Spleen (tissue), 7 donors: ENCODE measurements at regions not wholly inside any gene's neighbourhood (a gene's known extent, or its start where the extent isn't known, plus 50 kb on each side); places are given as distances from the start of the nearest gene placed in this dataset.

ENCODE experiments used
- POLR2A ChIP-seq, 3 donors: fragments of 450-650 bp; IDR thresholded peaks; one replicate each; pipeline ENCODE4 v1.5.1; 2017; ENCODE audit warnings: antibody characterized with exemption in 3 of 3, mild to moderate bottlenecking in 1 of 3
- POLR2AphosphoS5 ChIP-seq, 3 donors: sonication (generic); formaldehyde crosslinking; IDR thresholded peaks; one replicate each; pipeline ENCODE4 v1.5.1; 2017; ENCODE audit warnings: antibody characterized with exemption in 3 of 3
- TF ChIP-seq, protein P1 (sequence below), 11 experiments: fragments of 200-600 bp in 7 of 11; fragments of 450-650 bp in 4 of 11; sonication (generic) in 4 of 11; IDR thresholded peaks in 8 of 11; conservative IDR thresholded peaks in 3 of 11; 1 replicate in 7 of 11; 2 replicates in 4 of 11; pipeline versions ENCODE4 v1.4.0 to v1.8.0; 2016 to 2021; ENCODE audit warnings: antibody characterized with exemption in 11 of 11, inconsistent platforms in 4 of 11, mild to moderate bottlenecking in 1 of 11
- donor health status: DM: no; HTN: no; CAD: no; lungs with moderate emphysema.
- donor health status: DM: no; HTN: no; CAD: no.
- donor health status: DM: no; HTN: no; CAD: no.

DNA sequence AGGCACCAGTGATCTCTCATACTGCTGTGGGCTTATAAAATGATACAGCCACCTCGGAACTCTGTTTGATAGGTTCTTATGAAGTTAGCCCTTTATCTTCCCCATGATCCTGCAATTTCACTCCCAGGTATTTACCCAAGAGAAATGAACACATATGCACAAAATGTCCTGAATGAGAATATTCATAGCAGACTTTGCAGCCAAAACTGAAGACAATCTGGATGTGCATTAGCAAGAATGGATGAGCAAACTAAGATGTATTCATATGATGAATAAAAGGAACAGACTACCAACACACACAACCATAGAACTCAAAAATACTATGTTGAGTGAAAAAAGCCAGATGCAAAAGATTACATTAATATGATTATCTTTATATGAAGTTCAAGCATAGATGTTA lies 66.7 kb downstream of the KCNA5 start:
- TF ChIP-seq, protein P1, sequence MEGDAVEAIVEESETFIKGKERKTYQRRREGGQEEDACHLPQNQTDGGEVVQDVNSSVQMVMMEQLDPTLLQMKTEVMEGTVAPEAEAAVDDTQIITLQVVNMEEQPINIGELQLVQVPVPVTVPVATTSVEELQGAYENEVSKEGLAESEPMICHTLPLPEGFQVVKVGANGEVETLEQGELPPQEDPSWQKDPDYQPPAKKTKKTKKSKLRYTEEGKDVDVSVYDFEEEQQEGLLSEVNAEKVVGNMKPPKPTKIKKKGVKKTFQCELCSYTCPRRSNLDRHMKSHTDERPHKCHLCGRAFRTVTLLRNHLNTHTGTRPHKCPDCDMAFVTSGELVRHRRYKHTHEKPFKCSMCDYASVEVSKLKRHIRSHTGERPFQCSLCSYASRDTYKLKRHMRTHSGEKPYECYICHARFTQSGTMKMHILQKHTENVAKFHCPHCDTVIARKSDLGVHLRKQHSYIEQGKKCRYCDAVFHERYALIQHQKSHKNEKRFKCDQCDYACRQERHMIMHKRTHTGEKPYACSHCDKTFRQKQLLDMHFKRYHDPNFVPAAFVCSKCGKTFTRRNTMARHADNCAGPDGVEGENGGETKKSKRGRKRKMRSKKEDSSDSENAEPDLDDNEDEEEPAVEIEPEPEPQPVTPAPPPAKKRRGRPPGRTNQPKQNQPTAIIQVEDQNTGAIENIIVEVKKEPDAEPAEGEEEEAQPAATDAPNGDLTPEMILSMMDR (IDR thresholded peaks at IDR 0.05 in 8 of 11, conservative IDR thresholded peaks at IDR 0.05 in 3 of 11): no peak
- TF ChIP-seq POLR2AphosphoS5 (IDR thresholded peaks at IDR 0.05): no peak
- TF ChIP-seq POLR2A (IDR thresholded peaks at IDR 0.05): no peak
